GM12878 (cell line): ENCODE measurements at regions not wholly inside any gene's neighbourhood (a gene's known extent, or its start where the extent isn't known, plus 50 kb on each side); places are given as distances from the start of the nearest gene placed in this dataset.

Source experiments
- ASH2L ChIP-seq: fragments of 300-600, 200-600 bp; sonication (generic); IDR thresholded peaks from 2 replicates; pipeline ENCODE4 v1.6.1; 2017; ENCODE audit warnings: low read depth, mild to moderate bottlenecking, borderline replicate concordance
- BHLHE40 ChIP-seq, 2 experiments: fragments of 450-650 bp in 1 of 2; IDR thresholded peaks; 2 replicates each; pipeline ENCODE4 v1.6.1; 2011 to 2017; ENCODE audit warnings: low read depth in 2 of 2, borderline replicate concordance in 1 of 2, improper control_type of control experiment in 1 of 2, low read length in 1 of 2, mild to moderate bottlenecking in 1 of 2
- CBX3 ChIP-seq: fragments of 200-600 bp; sonication (generic); IDR thresholded peaks from 2 replicates; pipeline ENCODE4 v1.6.1; 2016; ENCODE audit warnings: low read depth, borderline replicate concordance
- CHD1 ChIP-seq: IDR thresholded peaks from 2 replicates; pipeline ENCODE4 v1.6.1; 2012; ENCODE audit warnings: low read depth, low read length, improper control_type of control experiment
- CREM ChIP-seq: IDR thresholded peaks from 2 replicates; pipeline ENCODE4 v1.6.1; 2014; ENCODE audit warnings: antibody characterized with exemption, low read depth
- DPF2 ChIP-seq: fragments of 450-650 bp; IDR thresholded peaks from 2 replicates; pipeline ENCODE4 v1.6.1; 2017; ENCODE audit warnings: mild to moderate bottlenecking
- ETV6 ChIP-seq, 2 experiments: fragments of 450-650 bp in 1 of 2; IDR thresholded peaks in 1 of 2; conservative IDR thresholded peaks in 1 of 2; 2 replicates each; pipeline ENCODE4 v1.6.1; 2014; ENCODE audit warnings: antibody characterized with exemption in 1 of 2, borderline replicate concordance in 1 of 2, low read depth in 1 of 2, mild to moderate bottlenecking in 1 of 2, moderate library complexity in 1 of 2
- GABPA ChIP-seq: IDR thresholded peaks from 2 replicates; pipeline ENCODE4 v1.6.1; 2014; ENCODE audit warnings: antibody characterized with exemption, low read depth, mild to moderate bottlenecking, inconsistent platforms
- HDAC2 ChIP-seq: fragments of 200-600 bp; sonication (generic); IDR thresholded peaks from 2 replicates; pipeline ENCODE4 v1.6.1; 2017
- IKZF1 ChIP-seq: fragments of 450-650 bp; conservative IDR thresholded peaks from 2 replicates; pipeline ENCODE4 v1.6.1; 2017; ENCODE audit warnings: antibody characterized with exemption, mild to moderate bottlenecking
- JUND ChIP-seq: IDR thresholded peaks from 2 replicates; pipeline ENCODE4 v1.6.1; 2012; ENCODE audit warnings: low read depth, mild to moderate bottlenecking, low read length, improper control_type of control experiment, moderate library complexity
- KAT2A ChIP-seq: conservative IDR thresholded peaks from 2 replicates; pipeline ENCODE4 v1.6.1; 2011; ENCODE audit warnings: low read depth, low read length; ENCODE audit not compliant: control insufficient read depth
- MXI1 ChIP-seq: fragments of 150-350 bp; IDR thresholded peaks from 2 replicates; pipeline ENCODE4 v1.6.1; 2011; ENCODE audit warnings: low read depth, mild to moderate bottlenecking, inconsistent platforms, low read length, improper control_type of control experiment
- NFIC ChIP-seq: IDR thresholded peaks from 2 replicates; pipeline ENCODE4 v1.6.1; 2012; ENCODE audit warnings: low read depth, mild to moderate bottlenecking, inconsistent platforms, low read length, moderate library complexity
- NFXL1 ChIP-seq: fragments of 450-650 bp; IDR thresholded peaks from 2 replicates; pipeline ENCODE4 v1.6.1; 2017; ENCODE audit warnings: antibody characterized with exemption, mild to moderate bottlenecking, borderline replicate concordance
- PML ChIP-seq: IDR thresholded peaks from 2 replicates; pipeline ENCODE4 v1.6.1; 2012; ENCODE audit warnings: low read length, inconsistent platforms
- POU2F2 ChIP-seq: IDR thresholded peaks from 3 replicates; pipeline ENCODE4 v1.6.1; 2011; ENCODE audit warnings: low read depth, mild to moderate bottlenecking, low read length, borderline replicate concordance
- SMARCA5 ChIP-seq: fragments of 450-650 bp; IDR thresholded peaks from 2 replicates; pipeline ENCODE4 v1.6.1; 2017; ENCODE audit warnings: mild to moderate bottlenecking
- SMC3 ChIP-seq: IDR thresholded peaks from 2 replicates; pipeline ENCODE4 v1.6.1; 2011; ENCODE audit warnings: low read length, improper control_type of control experiment, borderline replicate concordance
- SUPT20H ChIP-seq: IDR thresholded peaks from 2 replicates; pipeline ENCODE4 v1.6.1; 2011; ENCODE audit warnings: low read depth, mild to moderate bottlenecking, low read length, moderate library complexity, borderline replicate concordance; ENCODE audit not compliant: control insufficient read depth
- ZNF24 ChIP-seq: fragments of 450-650 bp; IDR thresholded peaks from 2 replicates; pipeline ENCODE4 v1.6.1; 2017; ENCODE audit warnings: antibody characterized with exemption, mild to moderate bottlenecking
- ZNF384 ChIP-seq: IDR thresholded peaks from 2 replicates; pipeline ENCODE4 v1.6.1; 2012; ENCODE audit warnings: low read depth, mild to moderate bottlenecking, low read length, improper control_type of control experiment, borderline replicate concordance
- TF ChIP-seq, protein P1 (sequence below): fragments of 450-650 bp; IDR thresholded peaks from 2 replicates; pipeline ENCODE4 v1.6.1; 2017; ENCODE audit warnings: mild to moderate bottlenecking
- TF ChIP-seq, protein P2 (sequence below): IDR thresholded peaks from 2 replicates; pipeline ENCODE4 v1.6.1; 2012; ENCODE audit warnings: low read depth, low read length, improper control_type of control experiment
- TF ChIP-seq, protein P3 (sequence below): IDR thresholded peaks from 2 replicates; pipeline ENCODE4 v1.6.1; 2011; ENCODE audit warnings: low read depth, mild to moderate bottlenecking, low read length, moderate library complexity, borderline replicate concordance; ENCODE audit errors: extremely low read depth
- TF ChIP-seq, protein P4 (sequence below): fragments of 150-350 bp; IDR thresholded peaks from 2 replicates; pipeline ENCODE4 v1.6.1; 2016; ENCODE audit warnings: low read depth, low read length

DNA sequence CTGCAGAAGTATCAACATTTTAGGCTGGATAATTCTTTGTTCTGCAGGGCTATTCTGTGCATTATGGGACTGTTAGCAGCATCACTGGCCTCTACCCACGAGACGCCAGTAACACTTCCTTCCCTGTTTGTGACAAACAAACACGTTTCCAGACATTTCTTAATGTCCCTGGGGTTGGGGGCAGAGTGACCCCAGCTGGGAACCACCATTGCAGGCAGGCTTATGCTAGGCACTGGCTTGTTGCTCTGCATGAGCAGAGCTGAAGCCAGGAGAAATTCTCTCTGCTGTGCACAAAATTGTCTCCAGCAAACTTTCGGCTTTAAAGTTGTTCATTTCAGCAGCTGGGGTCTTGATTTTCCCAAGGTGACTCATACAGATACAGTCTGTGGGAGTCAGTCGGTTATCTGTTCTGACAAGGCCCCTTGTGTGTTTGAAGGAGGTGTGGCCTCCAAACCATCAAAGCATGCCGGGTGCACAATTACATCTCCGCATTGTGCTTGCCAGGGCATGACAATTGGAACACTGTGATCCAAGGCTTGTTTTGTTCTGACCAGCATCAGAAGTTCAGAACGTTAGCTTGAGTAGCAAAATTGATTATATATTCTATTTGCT lies 156.4 kb upstream of the BOD1L1 start (continued):
- TF ChIP-seq, protein P1, sequence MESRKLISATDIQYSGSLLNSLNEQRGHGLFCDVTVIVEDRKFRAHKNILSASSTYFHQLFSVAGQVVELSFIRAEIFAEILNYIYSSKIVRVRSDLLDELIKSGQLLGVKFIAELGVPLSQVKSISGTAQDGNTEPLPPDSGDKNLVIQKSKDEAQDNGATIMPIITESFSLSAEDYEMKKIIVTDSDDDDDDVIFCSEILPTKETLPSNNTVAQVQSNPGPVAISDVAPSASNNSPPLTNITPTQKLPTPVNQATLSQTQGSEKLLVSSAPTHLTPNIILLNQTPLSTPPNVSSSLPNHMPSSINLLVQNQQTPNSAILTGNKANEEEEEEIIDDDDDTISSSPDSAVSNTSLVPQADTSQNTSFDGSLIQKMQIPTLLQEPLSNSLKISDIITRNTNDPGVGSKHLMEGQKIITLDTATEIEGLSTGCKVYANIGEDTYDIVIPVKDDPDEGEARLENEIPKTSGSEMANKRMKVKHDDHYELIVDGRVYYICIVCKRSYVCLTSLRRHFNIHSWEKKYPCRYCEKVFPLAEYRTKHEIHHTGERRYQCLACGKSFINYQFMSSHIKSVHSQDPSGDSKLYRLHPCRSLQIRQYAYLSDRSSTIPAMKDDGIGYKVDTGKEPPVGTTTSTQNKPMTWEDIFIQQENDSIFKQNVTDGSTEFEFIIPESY: no peak
- TF ChIP-seq ETV6 (conservative IDR thresholded peaks at IDR 0.05 in 1 of 2, IDR thresholded peaks at IDR 0.05 in 1 of 2; ENCODE audit: borderline replicate concordance in 1 of 2, low read depth in 1 of 2): no peak
- no peak for TF ChIP-seq NFXL1
- no peak for TF ChIP-seq ASH2L
- TF ChIP-seq IKZF1: peak; percentile 88
- TF ChIP-seq, protein P2, sequence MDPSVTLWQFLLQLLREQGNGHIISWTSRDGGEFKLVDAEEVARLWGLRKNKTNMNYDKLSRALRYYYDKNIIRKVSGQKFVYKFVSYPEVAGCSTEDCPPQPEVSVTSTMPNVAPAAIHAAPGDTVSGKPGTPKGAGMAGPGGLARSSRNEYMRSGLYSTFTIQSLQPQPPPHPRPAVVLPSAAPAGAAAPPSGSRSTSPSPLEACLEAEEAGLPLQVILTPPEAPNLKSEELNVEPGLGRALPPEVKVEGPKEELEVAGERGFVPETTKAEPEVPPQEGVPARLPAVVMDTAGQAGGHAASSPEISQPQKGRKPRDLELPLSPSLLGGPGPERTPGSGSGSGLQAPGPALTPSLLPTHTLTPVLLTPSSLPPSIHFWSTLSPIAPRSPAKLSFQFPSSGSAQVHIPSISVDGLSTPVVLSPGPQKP: no peak
- TF ChIP-seq DPF2: peak; percentile 68; the same call in 1 of the 2 replicates
- TF ChIP-seq, protein P3, sequence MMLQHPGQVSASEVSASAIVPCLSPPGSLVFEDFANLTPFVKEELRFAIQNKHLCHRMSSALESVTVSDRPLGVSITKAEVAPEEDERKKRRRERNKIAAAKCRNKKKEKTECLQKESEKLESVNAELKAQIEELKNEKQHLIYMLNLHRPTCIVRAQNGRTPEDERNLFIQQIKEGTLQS: no peak
- no peak for TF ChIP-seq GABPA
- no peak for TF ChIP-seq CBX3
- no peak for TF ChIP-seq CHD1
- no peak for TF ChIP-seq JUND
- 0 out of 4 replicates have a peak, but pooled peaks of 1 of the 2 experiments have one; percentile 4 for TF ChIP-seq BHLHE40 (IDR thresholded peaks at IDR 0.05; ENCODE audit: borderline replicate concordance in 1 of 2, low read depth in 2 of 2, low read length in 1 of 2)
- no peak for TF ChIP-seq SUPT20H
- no peak for TF ChIP-seq ZNF24
- no peak for TF ChIP-seq MXI1
- no peak for TF ChIP-seq HDAC2
- 0 out of 2 replicates have a peak, but pooled peaks have one; percentile 58 for TF ChIP-seq SMARCA5
- no peak for TF ChIP-seq POU2F2
- peak; percentile 10; the same call in 1 of the 2 replicates for TF ChIP-seq CREM
- no peak for TF ChIP-seq ZNF384
- TF ChIP-seq SMC3: no peak
- TF ChIP-seq PML: no peak
- TF ChIP-seq KAT2A: no peak
- TF ChIP-seq, protein P4, sequence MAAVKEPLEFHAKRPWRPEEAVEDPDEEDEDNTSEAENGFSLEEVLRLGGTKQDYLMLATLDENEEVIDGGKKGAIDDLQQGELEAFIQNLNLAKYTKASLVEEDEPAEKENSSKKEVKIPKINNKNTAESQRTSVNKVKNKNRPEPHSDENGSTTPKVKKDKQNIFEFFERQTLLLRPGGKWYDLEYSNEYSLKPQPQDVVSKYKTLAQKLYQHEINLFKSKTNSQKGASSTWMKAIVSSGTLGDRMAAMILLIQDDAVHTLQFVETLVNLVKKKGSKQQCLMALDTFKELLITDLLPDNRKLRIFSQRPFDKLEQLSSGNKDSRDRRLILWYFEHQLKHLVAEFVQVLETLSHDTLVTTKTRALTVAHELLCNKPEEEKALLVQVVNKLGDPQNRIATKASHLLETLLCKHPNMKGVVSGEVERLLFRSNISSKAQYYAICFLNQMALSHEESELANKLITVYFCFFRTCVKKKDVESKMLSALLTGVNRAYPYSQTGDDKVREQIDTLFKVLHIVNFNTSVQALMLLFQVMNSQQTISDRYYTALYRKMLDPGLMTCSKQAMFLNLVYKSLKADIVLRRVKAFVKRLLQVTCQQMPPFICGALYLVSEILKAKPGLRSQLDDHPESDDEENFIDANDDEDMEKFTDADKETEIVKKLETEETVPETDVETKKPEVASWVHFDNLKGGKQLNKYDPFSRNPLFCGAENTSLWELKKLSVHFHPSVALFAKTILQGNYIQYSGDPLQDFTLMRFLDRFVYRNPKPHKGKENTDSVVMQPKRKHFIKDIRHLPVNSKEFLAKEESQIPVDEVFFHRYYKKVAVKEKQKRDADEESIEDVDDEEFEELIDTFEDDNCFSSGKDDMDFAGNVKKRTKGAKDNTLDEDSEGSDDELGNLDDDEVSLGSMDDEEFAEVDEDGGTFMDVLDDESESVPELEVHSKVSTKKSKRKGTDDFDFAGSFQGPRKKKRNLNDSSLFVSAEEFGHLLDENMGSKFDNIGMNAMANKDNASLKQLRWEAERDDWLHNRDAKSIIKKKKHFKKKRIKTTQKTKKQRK: no peak
- peak; percentile 46; the same call in 1 of the 2 replicates for TF ChIP-seq NFIC
